ENCODE measurements at regions not wholly inside any gene's neighbourhood (a gene's known extent, or its start where the extent isn't known, plus 50 kb on each side); places are given as distances from the start of the nearest gene placed in this dataset.

DNA sequence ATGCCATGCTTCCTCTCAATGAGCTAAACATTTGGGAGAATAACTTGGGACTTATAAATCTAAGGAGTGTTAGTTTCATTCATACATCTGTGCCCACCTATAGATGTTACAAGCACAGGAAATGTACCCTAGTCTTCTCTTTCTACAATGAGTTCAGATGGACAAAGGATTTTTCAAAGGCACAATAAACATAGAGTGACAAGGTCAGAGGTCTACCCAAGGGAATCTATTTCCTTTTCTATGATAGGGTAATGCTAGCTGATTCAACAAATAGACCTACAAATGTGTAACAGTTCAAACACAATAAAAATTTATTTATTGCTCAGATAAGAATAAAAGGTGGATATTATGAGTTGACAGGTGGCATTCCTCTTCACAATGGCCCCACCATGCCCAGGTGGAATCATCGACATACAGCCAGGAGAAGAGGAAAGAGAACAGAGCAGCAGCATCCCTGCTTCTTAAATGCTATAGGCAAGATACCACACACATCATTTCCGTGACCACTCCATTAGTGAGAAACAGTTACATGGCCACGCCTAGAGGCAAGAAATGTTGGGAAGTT, 421.8 kb downstream of the HNRNPD start:
- Histone ChIP-seq H3K36me3 (ENCODE audit: control insufficient read depth, insufficient read depth, low read length) (no peaks in the 10 kb centered on the region), H3K9me3 (ENCODE audit: control insufficient read depth, low read length) (no peaks in the 10 kb centered on the region), H3K4me1 (ENCODE audit: control insufficient read depth, insufficient read depth, low read length) (no peaks in the 10 kb centered on the region), H3K4me3 (ENCODE audit: low read length) (no peak overlapping the region), H3K9ac (ENCODE audit: low read length) (no peak overlapping the region), H3K27me3 (ENCODE audit: control insufficient read depth, insufficient read depth, low read length) (no peaks in the 10 kb centered on the region)

DNA sequence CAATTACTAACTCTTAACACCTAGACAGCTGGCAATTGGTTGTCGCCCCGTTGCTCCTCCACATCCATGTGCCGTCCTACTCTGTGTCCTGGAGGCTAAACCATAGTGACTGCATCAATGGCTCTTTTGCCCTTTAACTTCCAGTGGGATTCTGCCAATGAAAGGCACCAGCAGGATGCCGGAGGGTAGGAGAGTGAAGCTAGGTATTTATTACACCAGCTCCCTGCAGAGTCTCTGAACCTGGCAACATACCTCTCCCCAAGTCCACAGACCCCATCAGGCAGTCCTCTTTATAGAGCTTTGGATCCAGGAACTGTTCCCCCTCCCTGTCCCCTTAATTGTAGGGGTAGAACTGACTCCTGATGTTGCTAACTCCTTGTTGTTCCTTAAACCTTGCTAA, 426.8 kb downstream of the HNRNPD start:
- Histone ChIP-seq H3K9ac (ENCODE audit: low read length) (no peak overlapping the region), H3K36me3 (ENCODE audit: control insufficient read depth, insufficient read depth, low read length) (no peaks in the 10 kb centered on the region), H3K9me3 (ENCODE audit: control insufficient read depth, low read length) (no peaks in the 10 kb centered on the region), H3K4me1 (ENCODE audit: control insufficient read depth, insufficient read depth, low read length) (no peaks in the 10 kb centered on the region), H3K27me3 (ENCODE audit: control insufficient read depth, insufficient read depth, low read length) (no peaks in the 10 kb centered on the region), H3K4me3 (ENCODE audit: low read length) (no peak overlapping the region)

DNA sequence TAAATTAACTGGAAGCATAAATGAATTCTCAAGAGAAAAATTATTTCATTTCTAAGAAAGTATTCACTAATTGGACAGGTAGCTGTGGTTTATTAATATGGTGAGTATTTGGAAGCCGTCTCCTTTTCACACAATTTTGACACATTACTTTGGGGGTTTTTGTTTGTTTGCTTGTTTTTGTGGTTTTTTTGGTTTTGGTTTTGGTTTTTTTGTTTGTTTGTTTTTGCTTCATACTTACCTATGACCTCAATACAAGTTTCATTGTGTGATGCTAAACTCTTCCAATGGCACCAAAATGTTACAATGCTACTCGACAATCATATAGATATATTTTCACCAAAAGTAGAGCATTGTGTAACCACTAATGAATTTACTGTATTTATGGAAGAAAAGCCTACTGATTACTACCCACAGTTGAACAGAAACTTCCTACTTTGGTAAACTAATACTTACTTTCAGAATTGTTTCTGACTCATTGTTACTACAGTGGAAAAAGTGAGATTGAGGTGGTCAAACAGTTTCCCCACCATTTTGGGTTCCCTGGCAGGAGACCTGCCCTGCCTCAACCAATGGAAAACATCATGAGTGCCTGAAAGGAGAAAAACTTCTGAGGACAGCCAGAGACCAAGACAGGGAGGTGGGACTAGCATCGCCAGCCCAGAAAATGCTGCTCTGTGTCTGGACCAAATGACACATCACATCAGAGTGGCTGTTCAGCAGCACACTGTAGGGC, 443.1 kb downstream of the HNRNPD start:
- Histone ChIP-seq H3K9ac (ENCODE audit: low read length) (no peak overlapping the region), H3K27me3 (ENCODE audit: control insufficient read depth, insufficient read depth, low read length) (no peaks in the 10 kb centered on the region), H3K9me3 (ENCODE audit: control insufficient read depth, low read length) (no peaks in the 10 kb centered on the region), H3K36me3 (ENCODE audit: control insufficient read depth, insufficient read depth, low read length) (no peaks in the 10 kb centered on the region), H3K4me1 (ENCODE audit: control insufficient read depth, insufficient read depth, low read length) (no peaks in the 10 kb centered on the region), H3K4me3 (ENCODE audit: low read length) (no peak overlapping the region)

DNA sequence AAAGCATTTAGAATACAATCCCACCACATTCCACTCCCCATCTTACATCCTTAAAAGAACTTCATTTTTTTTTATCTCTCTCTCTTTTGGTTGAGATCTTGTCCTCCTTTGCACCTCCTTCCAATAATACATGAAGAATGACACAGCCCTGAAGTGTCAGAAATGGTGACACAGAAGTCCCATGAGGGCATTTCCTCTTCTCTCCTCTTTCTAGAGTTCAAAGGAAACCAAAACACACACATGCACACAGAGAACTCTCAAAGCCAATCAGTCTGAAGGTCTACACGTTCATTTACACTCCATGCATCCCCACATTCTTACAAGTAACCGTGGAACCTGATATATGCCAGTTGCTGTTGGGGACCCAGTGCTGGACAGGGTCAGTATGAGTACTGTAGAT, 450.7 kb downstream of the HNRNPD start:
- Histone ChIP-seq H3K27me3 (ENCODE audit: control insufficient read depth, insufficient read depth, low read length) (no peaks in the 10 kb centered on the region), H3K4me1 (ENCODE audit: control insufficient read depth, insufficient read depth, low read length) (no peaks in the 10 kb centered on the region), H3K4me3 (ENCODE audit: low read length) (no peak overlapping the region), H3K36me3 (ENCODE audit: control insufficient read depth, insufficient read depth, low read length) (no peaks in the 10 kb centered on the region), H3K9me3 (ENCODE audit: control insufficient read depth, low read length) (no peaks in the 10 kb centered on the region), H3K9ac (ENCODE audit: low read length) (no peak overlapping the region)

DNA sequence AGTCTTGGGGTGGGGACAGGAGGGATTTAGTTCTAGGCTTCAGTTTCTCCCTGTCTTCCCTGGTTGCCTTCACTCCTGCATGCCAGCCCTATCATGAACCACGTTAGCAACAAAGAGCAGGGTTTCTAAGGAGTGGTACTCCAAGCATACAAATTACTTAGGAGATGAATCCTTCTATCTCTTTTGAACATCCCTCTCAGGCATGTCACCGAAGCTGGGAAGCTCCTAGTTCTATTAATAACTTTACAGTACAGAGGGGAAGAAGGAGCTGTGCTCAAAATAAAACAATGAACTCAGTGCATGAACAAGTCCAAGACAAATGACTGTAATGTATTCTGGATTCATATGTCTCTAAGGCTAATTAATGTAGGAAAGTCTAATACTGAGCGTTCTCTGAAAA, 450.6 kb upstream of the RASGEF1B start:
- no peak overlapping the region for H3K4me3 ChIP-seq (ENCODE audit: low read length)
- H3K36me3 ChIP-seq (ENCODE audit: control insufficient read depth, insufficient read depth, low read length) = no peaks in the 10 kb centered on the region
- H3K9me3 ChIP-seq (ENCODE audit: control insufficient read depth, low read length) = no peaks in the 10 kb centered on the region
- H3K4me1 ChIP-seq (ENCODE audit: control insufficient read depth, insufficient read depth, low read length) = no peaks in the 10 kb centered on the region
- H3K27me3 ChIP-seq (ENCODE audit: control insufficient read depth, insufficient read depth, low read length) = no peaks in the 10 kb centered on the region
- H3K9ac ChIP-seq (ENCODE audit: low read length) = no peak overlapping the region

DNA sequence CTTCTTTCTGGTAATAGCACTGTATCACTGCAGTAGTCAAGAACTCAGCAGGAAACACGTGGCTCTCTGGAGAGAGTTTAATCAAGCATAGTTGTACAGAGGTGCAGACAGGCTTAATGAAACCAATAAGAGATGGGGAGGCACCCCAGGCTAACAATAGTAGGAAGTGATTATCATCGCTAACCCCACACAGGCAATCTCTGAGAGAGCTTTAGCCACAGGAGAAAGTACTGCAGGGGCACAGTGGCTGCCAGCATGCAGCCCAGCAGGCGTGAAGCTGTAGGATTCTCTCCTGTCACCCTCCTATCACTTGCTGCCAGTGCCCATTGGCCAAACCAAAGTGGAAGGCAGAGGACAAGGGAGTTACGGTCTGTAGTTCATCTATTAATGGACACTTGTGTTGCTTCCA, 450.0 kb upstream of the RASGEF1B start:
- H3K36me3 ChIP-seq (ENCODE audit: control insufficient read depth, insufficient read depth, low read length) = no peaks in the 10 kb centered on the region
- no peaks in the 10 kb centered on the region for H3K9me3 ChIP-seq (ENCODE audit: control insufficient read depth, low read length)
- no peak overlapping the region for H3K4me3 ChIP-seq (ENCODE audit: low read length)
- H3K4me1 ChIP-seq (ENCODE audit: control insufficient read depth, insufficient read depth, low read length) = no peaks in the 10 kb centered on the region
- no peaks in the 10 kb centered on the region for H3K27me3 ChIP-seq (ENCODE audit: control insufficient read depth, insufficient read depth, low read length)
- no peak overlapping the region for H3K9ac ChIP-seq (ENCODE audit: low read length)

DNA sequence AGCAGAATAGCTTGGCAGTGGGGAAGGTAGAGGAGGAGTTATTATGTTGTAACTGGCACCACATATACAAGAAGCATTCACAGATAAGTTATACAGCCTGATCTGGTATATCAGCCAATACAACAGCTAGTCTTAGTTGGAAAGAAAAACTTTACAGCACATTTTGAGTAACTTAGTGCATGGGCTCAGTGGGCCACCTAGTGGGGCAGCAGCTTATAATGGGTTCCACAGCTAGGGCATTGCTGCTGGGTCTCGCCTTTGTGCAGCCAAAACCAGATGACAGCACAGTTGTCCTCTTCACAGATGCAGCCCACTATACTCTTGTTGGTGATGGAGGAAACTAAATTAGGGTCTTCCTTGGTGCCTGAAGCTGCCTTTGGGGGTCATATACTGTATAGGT, 448.1 kb upstream of the RASGEF1B start:
- Histone ChIP-seq H3K9ac (ENCODE audit: low read length) (no peak overlapping the region), H3K9me3 (ENCODE audit: control insufficient read depth, low read length) (no peaks in the 10 kb centered on the region), H3K36me3 (ENCODE audit: control insufficient read depth, insufficient read depth, low read length) (no peaks in the 10 kb centered on the region), H3K4me3 (ENCODE audit: low read length) (no peak overlapping the region), H3K27me3 (ENCODE audit: control insufficient read depth, insufficient read depth, low read length) (no peaks in the 10 kb centered on the region), H3K4me1 (ENCODE audit: control insufficient read depth, insufficient read depth, low read length) (no peaks in the 10 kb centered on the region)

DNA sequence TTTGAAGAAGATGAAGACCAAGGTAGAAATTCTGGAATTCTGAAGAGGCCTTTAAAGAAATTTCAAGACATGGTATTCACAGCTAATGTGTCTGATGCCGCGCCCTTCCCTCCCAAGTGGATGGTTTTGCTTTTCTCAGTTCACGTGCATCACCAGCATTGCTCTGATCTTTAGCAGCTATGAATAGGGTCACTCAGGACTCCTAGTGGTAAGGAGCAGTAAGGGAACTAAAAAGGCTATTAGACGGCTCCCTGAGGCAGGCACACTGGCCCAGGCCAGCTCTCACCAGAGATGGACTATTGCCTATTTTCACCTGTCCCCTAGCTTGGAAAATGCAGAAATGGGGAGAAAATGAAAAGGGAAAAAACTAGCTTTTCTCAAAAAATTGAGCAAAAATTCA, 447.5 kb upstream of the RASGEF1B start:
- no peaks in the 10 kb centered on the region for H3K27me3 ChIP-seq (ENCODE audit: control insufficient read depth, insufficient read depth, low read length)
- no peak overlapping the region for H3K9ac ChIP-seq (ENCODE audit: low read length)
- H3K9me3 ChIP-seq (ENCODE audit: control insufficient read depth, low read length) = no peaks in the 10 kb centered on the region
- no peaks in the 10 kb centered on the region for H3K4me1 ChIP-seq (ENCODE audit: control insufficient read depth, insufficient read depth, low read length)
- H3K4me3 ChIP-seq (ENCODE audit: low read length) = no peak overlapping the region
- H3K36me3 ChIP-seq (ENCODE audit: control insufficient read depth, insufficient read depth, low read length) = no peaks in the 10 kb centered on the region

DNA sequence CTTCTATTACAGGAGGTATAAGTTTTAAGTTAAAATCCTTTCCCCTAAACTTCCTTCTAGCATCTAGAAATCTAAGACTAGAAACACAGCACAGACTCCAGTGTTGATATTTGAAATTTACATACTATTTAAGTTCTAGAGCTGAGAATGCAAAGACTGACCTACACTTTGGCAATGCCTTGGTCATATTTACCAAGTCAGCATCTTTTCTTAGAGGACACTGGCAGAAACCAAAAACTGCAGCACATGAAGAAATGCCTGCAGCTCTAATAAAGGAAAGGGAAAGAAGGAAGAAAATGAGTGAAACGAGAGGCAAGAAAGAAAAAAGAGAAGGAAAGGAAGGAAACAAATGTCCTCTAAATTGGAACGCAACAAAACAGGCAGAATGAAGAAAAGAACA, 443.7 kb upstream of the RASGEF1B start:
- no peak overlapping the region for H3K9ac ChIP-seq (ENCODE audit: low read length)
- no peaks in the 10 kb centered on the region for H3K27me3 ChIP-seq (ENCODE audit: control insufficient read depth, insufficient read depth, low read length)
- H3K4me3 ChIP-seq (ENCODE audit: low read length) = no peak overlapping the region
- no peaks in the 10 kb centered on the region for H3K9me3 ChIP-seq (ENCODE audit: control insufficient read depth, low read length)
- no peaks in the 10 kb centered on the region for H3K4me1 ChIP-seq (ENCODE audit: control insufficient read depth, insufficient read depth, low read length)
- no peaks in the 10 kb centered on the region for H3K36me3 ChIP-seq (ENCODE audit: control insufficient read depth, insufficient read depth, low read length)

DNA sequence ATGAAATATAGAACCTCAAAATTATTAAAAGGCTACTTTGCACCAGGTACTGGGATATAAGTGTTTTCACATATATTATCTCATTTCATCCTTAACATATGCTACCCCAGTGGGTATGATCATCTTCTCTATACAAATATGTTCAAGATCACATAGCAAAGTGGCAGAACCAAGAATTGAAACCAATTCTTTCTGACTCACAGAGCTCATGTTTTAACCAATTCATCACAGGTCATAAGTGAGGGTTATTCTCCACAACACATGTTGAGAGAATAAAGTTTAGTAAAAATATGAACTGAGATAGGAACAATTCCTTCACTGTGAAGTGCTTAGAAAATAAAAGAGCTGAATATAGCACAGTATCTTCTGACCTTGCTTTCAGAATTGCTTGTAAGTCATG, 442.9 kb upstream of the RASGEF1B start:
- H3K36me3 ChIP-seq (ENCODE audit: control insufficient read depth, insufficient read depth, low read length) = no peaks in the 10 kb centered on the region
- H3K9me3 ChIP-seq (ENCODE audit: control insufficient read depth, low read length) = no peaks in the 10 kb centered on the region
- H3K27me3 ChIP-seq (ENCODE audit: control insufficient read depth, insufficient read depth, low read length) = no peaks in the 10 kb centered on the region
- no peak overlapping the region for H3K9ac ChIP-seq (ENCODE audit: low read length)
- no peaks in the 10 kb centered on the region for H3K4me1 ChIP-seq (ENCODE audit: control insufficient read depth, insufficient read depth, low read length)
- no peak overlapping the region for H3K4me3 ChIP-seq (ENCODE audit: low read length)

DNA sequence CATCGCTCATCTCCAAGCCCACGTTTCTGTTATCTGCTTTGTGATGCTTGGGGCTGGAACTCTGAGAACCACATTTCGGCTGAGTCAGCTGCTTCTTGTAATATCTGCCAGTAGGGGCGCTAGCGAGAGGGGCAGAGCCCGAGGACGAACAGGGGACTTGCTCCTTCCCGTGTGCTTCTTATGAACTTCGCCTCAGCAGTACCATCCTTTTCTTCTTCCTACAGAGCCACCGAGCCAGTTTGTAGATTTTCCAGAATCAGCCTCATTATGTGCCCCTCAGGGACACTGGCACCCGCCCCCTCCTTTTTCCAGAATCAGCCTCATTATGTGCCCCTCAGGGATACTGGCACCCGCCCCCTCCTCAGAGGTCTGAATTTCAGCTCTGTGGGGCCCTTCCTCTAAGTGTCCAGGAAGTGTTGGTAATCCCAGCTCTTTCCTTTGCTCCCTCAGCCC, 441.7 kb upstream of the RASGEF1B start:
- no peaks in the 10 kb centered on the region for H3K27me3 ChIP-seq (ENCODE audit: control insufficient read depth, insufficient read depth, low read length)
- H3K36me3 ChIP-seq (ENCODE audit: control insufficient read depth, insufficient read depth, low read length) = no peaks in the 10 kb centered on the region
- no peak overlapping the region for H3K4me3 ChIP-seq (ENCODE audit: low read length)
- no peaks in the 10 kb centered on the region for H3K4me1 ChIP-seq (ENCODE audit: control insufficient read depth, insufficient read depth, low read length)
- H3K9ac ChIP-seq (ENCODE audit: low read length) = no peak overlapping the region
- no peaks in the 10 kb centered on the region for H3K9me3 ChIP-seq (ENCODE audit: control insufficient read depth, low read length)

DNA sequence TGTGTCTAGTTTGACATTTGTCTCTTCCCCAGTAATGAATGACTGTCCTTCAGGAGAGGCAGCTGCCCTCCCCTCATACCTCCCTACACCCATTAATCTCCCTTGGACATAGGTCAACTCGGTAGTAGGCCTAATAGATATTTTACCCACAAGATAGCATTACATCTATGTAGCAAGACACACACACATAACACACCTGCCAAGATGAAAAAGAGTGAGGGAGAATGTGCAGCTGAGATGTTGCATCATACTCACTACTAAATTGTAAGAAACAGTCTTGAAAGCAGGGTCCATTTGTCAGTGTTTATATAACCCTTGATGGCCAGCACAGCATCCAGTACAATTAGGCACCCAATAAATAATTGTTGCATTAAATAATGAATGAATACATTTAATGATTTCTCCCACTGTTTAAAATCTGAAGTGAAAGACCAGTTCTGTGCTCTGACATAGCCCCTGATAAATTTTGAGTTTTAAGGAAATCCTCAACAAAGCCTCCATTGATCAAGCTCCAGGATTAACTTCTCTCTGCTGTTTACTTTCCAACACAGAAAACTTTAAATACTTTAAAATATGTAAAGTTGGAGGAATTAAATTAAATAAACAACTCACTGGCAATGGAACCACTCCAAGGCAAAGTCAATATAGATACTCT, 440.8 kb upstream of the RASGEF1B start:
- Histone ChIP-seq H3K4me3 (ENCODE audit: low read length) (no peak overlapping the region), H3K27me3 (ENCODE audit: control insufficient read depth, insufficient read depth, low read length) (no peaks in the 10 kb centered on the region), H3K9me3 (ENCODE audit: control insufficient read depth, low read length) (no peaks in the 10 kb centered on the region)

More for the DNA sequence above, 440.8 kb upstream of the RASGEF1B start:
- H3K36me3 ChIP-seq (ENCODE audit: control insufficient read depth, insufficient read depth, low read length) = no peaks in the 10 kb centered on the region
- H3K9ac ChIP-seq (ENCODE audit: low read length) = no peak overlapping the region
- H3K4me1 ChIP-seq (ENCODE audit: control insufficient read depth, insufficient read depth, low read length) = no peaks in the 10 kb centered on the region

Measured in mucosa of stomach (tissue), 1 donor.